C4-2B (cell line): ENCODE measurements at regions not wholly inside any gene's neighbourhood (a gene's known extent, or its start where the extent isn't known, plus 50 kb on each side); places are given as distances from the start of the nearest gene placed in this dataset.
"Not testable (repeated sequence)": the region's sequence is repeated elsewhere in the genome, so short reads cannot be mapped to it uniquely, and the experiment has no call there.

ENCODE experiments used
- H3K27ac ChIP-seq: fragments of 450-650 bp; 2 replicates; pipeline ENCODE4 v1.5.1; 2017
- CTCF ChIP-seq: fragments of 450-650 bp; conservative IDR thresholded peaks from 2 replicates; pipeline ENCODE4 v1.5.1; 2017; ENCODE audit warnings: mild to moderate bottlenecking
- ZFX ChIP-seq: fragments of 450-650 bp; IDR thresholded peaks from 2 replicates; pipeline ENCODE4 v1.6.1; 2017

- TF ChIP-seq ZFX (no peak), CTCF (no peak)
- H3K27ac ChIP-seq: no peak overlapping the region
Observed at GRCh38 chr2:199543606-199544172, 86.0 kb upstream of the SATB2 start.

DNA sequence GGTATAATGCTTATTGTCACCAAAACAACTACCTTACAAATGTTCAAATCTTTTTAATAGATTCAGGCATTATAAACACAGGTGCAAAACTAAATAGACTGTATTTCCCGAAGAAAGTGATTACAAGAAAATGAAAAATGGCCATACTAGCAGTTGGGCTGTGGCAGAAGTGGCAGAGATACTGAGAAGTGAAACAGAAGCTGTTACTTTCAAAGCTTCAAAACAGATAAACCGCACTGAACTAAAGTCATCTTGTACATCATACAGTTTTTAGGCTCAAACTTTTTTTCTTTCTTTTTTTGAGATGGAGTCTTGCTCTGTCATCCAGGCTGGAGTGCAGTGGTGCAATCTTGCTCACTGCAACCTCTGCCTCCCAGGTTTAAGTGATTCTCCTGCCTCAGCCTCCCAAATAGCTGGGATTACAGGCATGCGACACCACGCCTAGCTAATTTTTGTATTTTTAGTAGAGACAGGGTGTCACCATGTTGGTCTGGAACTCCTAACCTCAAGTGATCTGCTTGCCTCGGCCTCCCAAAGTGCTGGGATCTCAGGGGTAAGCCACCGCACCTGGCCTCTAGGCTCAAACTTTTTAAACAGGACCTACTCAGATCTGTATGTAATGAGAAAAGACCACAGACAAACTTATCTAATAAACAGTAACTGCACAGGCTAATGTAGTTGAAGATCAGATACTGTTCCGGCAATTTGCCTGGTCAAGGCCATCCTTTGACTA is 77.9 kb upstream of the SATB2 start:
- no peak overlapping the region for H3K27ac ChIP-seq
- TF ChIP-seq ZFX: no peak
- TF ChIP-seq CTCF: no peak

GRCh38 chr2:199533873-199534272 is 76.1 kb upstream of the SATB2 start:
- not testable (repeated sequence) for H3K27ac ChIP-seq

DNA sequence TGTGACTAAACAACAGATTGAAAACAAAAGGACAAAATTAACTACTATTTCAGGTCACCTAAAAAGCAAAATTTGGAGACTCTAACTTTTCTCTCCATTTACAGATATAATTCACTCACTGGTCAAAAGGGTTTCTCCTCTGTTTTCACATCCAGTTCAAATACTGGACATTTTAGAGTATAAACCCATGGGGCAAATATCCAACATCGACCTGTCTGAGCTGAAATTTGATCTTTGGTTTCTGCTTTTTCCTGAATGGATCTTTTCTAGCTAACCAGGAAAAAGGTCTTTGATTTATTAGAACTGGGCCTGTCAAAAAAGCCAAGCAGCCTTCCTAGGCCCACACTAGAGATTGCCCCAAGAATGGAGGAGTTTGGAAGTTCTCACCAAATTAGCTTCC is 69.3 kb upstream of the SATB2 start:
- no peak for TF ChIP-seq CTCF
- no peak for TF ChIP-seq ZFX
- H3K27ac ChIP-seq: no peak overlapping the region

DNA sequence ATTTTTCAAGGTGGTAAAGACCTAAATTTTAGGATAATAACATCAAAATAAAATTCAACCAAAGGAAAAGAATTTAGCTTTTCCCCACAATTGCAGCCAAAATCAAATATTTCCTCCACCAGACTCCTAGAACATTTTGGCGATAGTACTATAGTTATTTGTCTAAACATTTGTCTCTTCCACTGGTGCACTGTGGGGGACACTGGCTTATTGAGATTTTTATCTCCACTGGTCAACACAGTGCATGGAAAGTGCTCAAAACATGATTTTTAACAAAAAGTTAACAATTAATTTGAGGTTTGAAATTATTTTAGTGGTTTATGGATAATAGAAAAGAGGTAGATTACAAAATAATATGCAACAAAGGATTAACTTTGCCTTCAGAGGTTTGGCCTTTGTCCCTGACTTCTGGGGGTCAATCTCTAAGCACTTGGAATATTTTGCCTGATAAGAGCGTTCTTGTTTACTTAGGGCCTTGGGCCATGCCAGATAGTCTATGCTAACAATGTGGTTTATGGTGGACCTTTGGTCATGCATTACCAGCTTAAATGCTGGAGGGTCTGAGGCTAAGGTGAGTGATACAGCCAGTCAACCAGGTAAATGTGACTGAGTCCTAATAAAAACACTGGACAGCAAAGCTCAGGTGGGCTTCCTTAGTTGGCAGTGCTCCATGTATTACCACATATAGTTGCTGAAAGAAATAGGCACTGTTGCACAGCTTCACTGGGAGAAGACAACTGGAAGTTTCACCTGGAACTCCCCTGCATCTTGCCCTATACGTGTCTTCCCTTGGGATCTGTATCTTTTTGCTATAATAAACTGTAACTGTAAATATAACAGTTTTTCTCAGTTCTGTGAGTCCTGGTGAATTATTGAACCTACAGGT is 67.2 kb upstream of the SATB2 start:
- no peak overlapping the region for H3K27ac ChIP-seq
- TF ChIP-seq ZFX: no peak
- TF ChIP-seq CTCF: no peak

GRCh38 chr2:199509403-199509802 is 51.7 kb upstream of the SATB2 start:
- H3K27ac ChIP-seq: no peak overlapping the region
- no peak for TF ChIP-seq ZFX
- no peak for TF ChIP-seq CTCF
